Mesenchymal stem cell (in vitro differentiated cells and primary cell): ENCODE measurements at regions not wholly inside any gene's neighbourhood (a gene's known extent, or its start where the extent isn't known, plus 50 kb on each side); places are given as distances from the start of the nearest gene placed in this dataset.

Source experiments
- DNase-seq: peaks from one replicate; pipeline ENCODE4 v3.0.0-alpha.2; 2013
- H2AFZ ChIP-seq: one replicate; pipeline ENCODE4 v1.6.1; 2013; ENCODE audit warnings: low read depth, mild to moderate bottlenecking, control low read depth, inconsistent platforms, low read length, moderate library complexity
- H2AK5ac ChIP-seq: 2 replicates; pipeline ENCODE4 v1.6.1; 2013; ENCODE audit warnings: low read length, moderate library complexity, mild to moderate bottlenecking, inconsistent platforms; ENCODE audit not compliant: severe bottlenecking
- H2BK120ac ChIP-seq: one replicate; pipeline ENCODE4 v1.6.1; 2013; ENCODE audit warnings: low read depth, mild to moderate bottlenecking, inconsistent platforms, low read length, moderate library complexity
- H2BK12ac ChIP-seq, 2 experiments: one replicate each; pipeline ENCODE4 v1.6.1; 2013; ENCODE audit warnings: inconsistent platforms in 2 of 2, low read length in 2 of 2, mild to moderate bottlenecking in 2 of 2, moderate library complexity in 2 of 2, control low read depth in 1 of 2
- H2BK15ac ChIP-seq: one replicate; pipeline ENCODE4 v1.6.1; 2013; ENCODE audit warnings: mild to moderate bottlenecking, low read depth, inconsistent platforms; ENCODE audit not compliant: poor library complexity, severe bottlenecking
- H2BK5ac ChIP-seq: 2 replicates; pipeline ENCODE4 v1.6.1; 2013; ENCODE audit warnings: low read depth, mild to moderate bottlenecking, low read length, control low read depth, inconsistent platforms; ENCODE audit not compliant: poor library complexity, severe bottlenecking
- H3K14ac ChIP-seq, 2 experiments: one replicate each; pipeline ENCODE4 v1.6.1; 2013; ENCODE audit warnings: inconsistent platforms in 2 of 2, low read length in 2 of 2, control low read depth in 1 of 2, mild to moderate bottlenecking in 1 of 2, moderate library complexity in 1 of 2
- H3K18ac ChIP-seq, 2 experiments: one replicate each; pipeline ENCODE4 v1.6.1; 2013; ENCODE audit warnings: inconsistent platforms in 2 of 2, low read length in 2 of 2, control low read depth in 1 of 2, low read depth in 1 of 2, mild to moderate bottlenecking in 1 of 2
- H3K23ac ChIP-seq, 2 experiments: one replicate each; pipeline ENCODE4 v1.6.1; 2013; ENCODE audit warnings: inconsistent platforms in 2 of 2, low read length in 2 of 2, mild to moderate bottlenecking in 2 of 2, moderate library complexity in 2 of 2, control low read depth in 1 of 2
- H3K27ac ChIP-seq: 2 replicates; pipeline ENCODE4 v1.5.1; 2013; ENCODE audit warnings: mild to moderate bottlenecking, moderate library complexity, low read length, control low read depth, inconsistent platforms; ENCODE audit not compliant: poor library complexity, severe bottlenecking
- H3K27me3 ChIP-seq, 2 experiments: 2 replicates each; pipeline versions ENCODE4 v1.6.1 to v1.7.0; 2013; ENCODE audit warnings: low read length in 2 of 2, mild to moderate bottlenecking in 2 of 2, moderate library complexity in 2 of 2, control low read depth in 1 of 2, inconsistent platforms in 1 of 2; ENCODE audit not compliant: control insufficient read depth in 1 of 2, insufficient read depth in 1 of 2
- H3K36me3 ChIP-seq, 2 experiments: 2 replicates each; pipeline versions ENCODE4 v1.6.1 to v1.7.0; 2013; ENCODE audit warnings: low read length in 2 of 2, control low read depth in 1 of 2, inconsistent platforms in 1 of 2, low read depth in 1 of 2, mild to moderate bottlenecking in 1 of 2; ENCODE audit not compliant: insufficient read depth in 2 of 2, control insufficient read depth in 1 of 2
- H3K4ac ChIP-seq, 2 experiments: one replicate each; pipeline ENCODE4 v1.6.1; 2013; ENCODE audit warnings: inconsistent platforms in 2 of 2, low read length in 2 of 2, mild to moderate bottlenecking in 2 of 2, moderate library complexity in 2 of 2, control low read depth in 1 of 2, low read depth in 1 of 2
- H3K4me1 ChIP-seq: 2 replicates; pipeline ENCODE4 v1.6.1; 2013; ENCODE audit warnings: low read depth, low read length, control low read depth; ENCODE audit not compliant: control insufficient read depth, insufficient read depth
- H3K4me2 ChIP-seq: 2 replicates; pipeline ENCODE4 v1.6.1; 2013; ENCODE audit warnings: low read length, mild to moderate bottlenecking, inconsistent platforms; ENCODE audit not compliant: poor library complexity, severe bottlenecking
- H3K4me3 ChIP-seq, 2 experiments: 2 replicates each; pipeline versions ENCODE4 v1.5.1 to v1.7.0; 2013; ENCODE audit warnings: low read length in 2 of 2, mild to moderate bottlenecking in 2 of 2, control low read depth in 1 of 2, low read depth in 1 of 2; ENCODE audit not compliant: insufficient read depth in 1 of 2
- H3K79me1 ChIP-seq: replicated peaks from 2 replicates; pipeline ENCODE4 v1.6.1; 2013; ENCODE audit warnings: mild to moderate bottlenecking, control low read depth, low read length, inconsistent platforms; ENCODE audit not compliant: poor library complexity, severe bottlenecking
- H3K9ac ChIP-seq: 2 replicates; pipeline ENCODE4 v1.7.0; 2013; ENCODE audit warnings: mild to moderate bottlenecking, low read length, moderate library complexity
- H3K9me3 ChIP-seq: 2 replicates; pipeline ENCODE4 v1.7.0; 2013; ENCODE audit warnings: mild to moderate bottlenecking, low read length; ENCODE audit not compliant: control insufficient read depth
- H4K8ac ChIP-seq: one replicate; pipeline ENCODE4 v1.6.1; 2013; ENCODE audit warnings: inconsistent platforms, mild to moderate bottlenecking, low read length, moderate library complexity
- H4K91ac ChIP-seq: one replicate; pipeline ENCODE4 v1.6.1; 2013; ENCODE audit warnings: mild to moderate bottlenecking, low read length, inconsistent platforms
- WGBS: methylation state at CpG from one replicate; pipeline ENCODE4 v1.1.7; 2013; ENCODE audit warnings: mixed read lengths; 5-methylcytosine and 5-hydroxymethylcytosine counted together

GRCh38 chr2:6449343-6449742 is 416.4 kb downstream of the CMPK2 start:
- Histone ChIP-seq H2BK15ac (no peak overlapping the region), H3K23ac (no peak overlapping the region), H3K27me3 (no peaks in the 10 kb centered on the region), H4K91ac (no peak overlapping the region), H3K4me1 (no peaks in the 10 kb centered on the region), H2BK5ac (no peak overlapping the region), H3K27ac (no peak overlapping the region), H2AK5ac (no peak overlapping the region), H2BK12ac (no peak overlapping the region), H2AFZ (no peak overlapping the region), H4K8ac (no peak overlapping the region), H3K4me2 (no peak overlapping the region), H3K36me3 (no peaks in the 10 kb centered on the region), H3K4me3 (no peak overlapping the region), H3K4ac (no peak overlapping the region), H3K79me1 (no peaks in the 10 kb centered on the region), H2BK120ac (no peak overlapping the region), H3K14ac (no peak overlapping the region), H3K9me3 (no peaks in the 10 kb centered on the region), H3K9ac (no peak overlapping the region), H3K18ac (no peak overlapping the region)
- DNase-seq = no peak
- 96% methylated on average over 3 of the region's 4 CpGs for WGBS

GRCh38 chr2:6452702-6453481 is 412.8 kb downstream of the CMPK2 start:
- H3K9me3 ChIP-seq = peaks cover 13% of the 10 kb centered on the region
- H2AFZ ChIP-seq = no peak overlapping the region
- no peak overlapping the region for H3K23ac ChIP-seq
- H2BK120ac ChIP-seq = no peak overlapping the region
- H2AK5ac ChIP-seq = no peak overlapping the region
- no peak overlapping the region for H3K18ac ChIP-seq
- H3K4ac ChIP-seq = no peak overlapping the region
- H4K8ac ChIP-seq = no peak overlapping the region
- H3K27me3 ChIP-seq = no peaks in the 10 kb centered on the region
- DNase-seq = peak; percentile 8
- H3K27ac ChIP-seq = no peak overlapping the region
- H3K4me1 ChIP-seq = no peaks in the 10 kb centered on the region
- no peaks in the 10 kb centered on the region for H3K79me1 ChIP-seq
- WGBS = 82% methylated on average over 4 of the region's 4 CpGs
- no peak overlapping the region for H3K4me3 ChIP-seq
- no peak overlapping the region for H4K91ac ChIP-seq
- no peak overlapping the region for H3K4me2 ChIP-seq
- H3K36me3 ChIP-seq = no peaks in the 10 kb centered on the region
- H2BK12ac ChIP-seq = no peak overlapping the region
- no peak overlapping the region for H2BK5ac ChIP-seq
- no peak overlapping the region for H2BK15ac ChIP-seq
- no peak overlapping the region for H3K9ac ChIP-seq
- H3K14ac ChIP-seq = no peak overlapping the region

- no peaks in the 10 kb centered on the region for H3K4me1 ChIP-seq
- H4K8ac ChIP-seq = no peak overlapping the region
- no peaks in the 10 kb centered on the region for H3K27me3 ChIP-seq
- H3K4ac ChIP-seq = no peak overlapping the region
- no peak overlapping the region for H2BK15ac ChIP-seq
- no peak overlapping the region for H3K9ac ChIP-seq
- no peak for DNase-seq
- no peak overlapping the region for H2BK120ac ChIP-seq
- no peaks in the 10 kb centered on the region for H3K36me3 ChIP-seq
- H3K4me3 ChIP-seq = no peak overlapping the region
- H3K4me2 ChIP-seq = no peak overlapping the region
- no peak overlapping the region for H3K18ac ChIP-seq
- no peak overlapping the region for H2BK5ac ChIP-seq
- no peak overlapping the region for H3K27ac ChIP-seq
- H2AFZ ChIP-seq = no peak overlapping the region
- H4K91ac ChIP-seq = no peak overlapping the region
- no peak overlapping the region for H2AK5ac ChIP-seq
- 88% methylated on average over 1 of the region's 1 CpG for WGBS
- no peak overlapping the region for H2BK12ac ChIP-seq
- no peak overlapping the region for H3K23ac ChIP-seq
- peaks cover 13% of the 10 kb centered on the region for H3K9me3 ChIP-seq
- no peaks in the 10 kb centered on the region for H3K79me1 ChIP-seq
- H3K14ac ChIP-seq = no peak overlapping the region
These were observed 411.3 kb downstream of the CMPK2 start for GRCh38 chr2:6454286-6454990.

GRCh38 chr2:6459138-6459537 is 406.6 kb downstream of the CMPK2 start:
- H2BK12ac ChIP-seq = no peak overlapping the region
- WGBS = 84% methylated on average over 13 of the region's 13 CpGs
- no peak for DNase-seq
- no peak overlapping the region for H3K23ac ChIP-seq
- H3K4me3 ChIP-seq = no peak overlapping the region
- no peak overlapping the region for H3K9ac ChIP-seq
- H2BK120ac ChIP-seq = no peak overlapping the region
- H3K79me1 ChIP-seq = no peaks in the 10 kb centered on the region
- no peak overlapping the region for H4K91ac ChIP-seq
- H3K4me1 ChIP-seq = no peaks in the 10 kb centered on the region
- H2BK5ac ChIP-seq = no peak overlapping the region
- no peak overlapping the region for H2AFZ ChIP-seq
- no peaks in the 10 kb centered on the region for H3K36me3 ChIP-seq
- H2BK15ac ChIP-seq = no peak overlapping the region
- H2AK5ac ChIP-seq = no peak overlapping the region
- no peaks in the 10 kb centered on the region for H3K27me3 ChIP-seq
- H3K4ac ChIP-seq = no peak overlapping the region
- H3K18ac ChIP-seq = no peak overlapping the region
- H3K9me3 ChIP-seq = peaks cover 13% of the 10 kb centered on the region
- no peak overlapping the region for H3K14ac ChIP-seq
- H4K8ac ChIP-seq = no peak overlapping the region
- H3K27ac ChIP-seq = no peak overlapping the region
- no peak overlapping the region for H3K4me2 ChIP-seq
